ENCODE measurements at regions not wholly inside any gene's neighbourhood (a gene's known extent, or its start where the extent isn't known, plus 50 kb on each side); places are given as distances from the start of the nearest gene placed in this dataset.

DNA sequence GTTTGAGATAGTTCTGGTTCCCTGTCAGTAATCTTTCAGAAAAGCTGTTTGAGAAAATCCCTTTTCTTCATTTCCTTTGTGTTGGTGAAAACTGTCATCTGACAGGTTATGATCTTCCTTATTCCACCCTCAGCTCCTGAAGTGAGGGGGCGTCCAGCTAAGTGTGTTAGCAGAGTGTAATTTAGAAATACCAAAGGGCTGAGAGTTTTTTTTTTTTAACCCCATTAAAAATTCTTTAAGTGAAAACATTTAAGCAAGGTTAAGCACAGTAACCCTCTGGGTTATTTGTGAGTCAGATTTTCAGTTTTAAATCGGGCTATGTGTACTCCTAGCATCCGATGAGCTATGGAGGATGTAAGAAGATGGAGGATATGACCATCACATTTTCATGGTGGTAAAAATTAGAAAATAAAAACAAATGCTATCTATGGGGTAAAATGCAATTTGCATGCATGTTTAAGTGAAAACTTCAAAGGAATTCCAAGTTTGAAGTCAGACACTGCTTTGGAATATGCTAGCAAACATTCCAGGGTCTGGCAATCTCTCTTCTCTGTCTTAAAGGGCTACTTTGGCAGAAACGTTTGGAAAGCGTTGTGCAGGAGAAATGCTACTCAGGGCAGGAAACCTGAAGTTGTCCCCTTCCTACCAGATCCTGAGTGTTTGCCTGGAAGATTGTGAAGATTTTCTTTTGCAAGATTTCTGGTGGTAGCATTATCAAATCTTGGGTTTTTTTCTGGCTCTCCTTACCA is 197.0 kb upstream of the PRICKLE1 start:
- no peak for DNase-seq

DNA sequence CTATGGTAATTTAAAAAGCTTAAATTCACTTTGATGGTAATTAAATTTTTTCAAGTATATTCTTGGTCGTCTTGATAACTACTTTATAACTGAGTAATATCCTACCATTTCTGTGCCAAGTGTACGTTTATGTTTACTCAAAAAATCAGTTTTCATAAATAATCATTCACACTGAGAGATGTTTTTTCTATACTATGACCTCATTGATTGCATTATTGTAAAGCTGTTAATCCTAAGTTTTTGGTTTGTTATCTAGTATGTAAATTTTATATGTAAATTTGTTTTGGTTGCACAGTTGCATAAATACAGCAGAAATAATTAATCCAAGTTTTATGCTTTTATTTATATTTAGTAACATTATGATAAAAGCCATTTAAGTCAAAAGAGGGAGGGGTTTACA is 196.4 kb upstream of the PRICKLE1 start:
- DNase-seq = no peak

DNA sequence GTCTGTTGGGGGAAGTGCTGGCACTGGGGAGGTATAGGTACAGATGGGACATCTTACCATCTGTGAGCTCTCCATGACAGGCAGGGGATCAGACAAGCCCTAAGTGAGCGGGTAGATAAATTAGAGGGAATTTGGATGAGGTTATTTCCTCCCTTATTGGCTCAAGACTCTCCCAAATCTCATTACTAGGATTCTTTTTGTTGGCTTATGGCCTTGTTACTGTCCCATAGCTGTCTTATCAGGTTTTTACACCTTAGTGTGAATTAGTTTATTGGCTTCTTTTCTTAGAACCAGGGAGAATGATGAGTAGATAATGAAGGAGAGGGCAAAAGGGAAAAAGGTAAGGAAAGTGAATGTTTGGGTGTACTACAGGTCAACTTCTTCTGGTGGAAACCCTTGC is 191.1 kb upstream of the PRICKLE1 start:
- DNase-seq = no peak

DNA sequence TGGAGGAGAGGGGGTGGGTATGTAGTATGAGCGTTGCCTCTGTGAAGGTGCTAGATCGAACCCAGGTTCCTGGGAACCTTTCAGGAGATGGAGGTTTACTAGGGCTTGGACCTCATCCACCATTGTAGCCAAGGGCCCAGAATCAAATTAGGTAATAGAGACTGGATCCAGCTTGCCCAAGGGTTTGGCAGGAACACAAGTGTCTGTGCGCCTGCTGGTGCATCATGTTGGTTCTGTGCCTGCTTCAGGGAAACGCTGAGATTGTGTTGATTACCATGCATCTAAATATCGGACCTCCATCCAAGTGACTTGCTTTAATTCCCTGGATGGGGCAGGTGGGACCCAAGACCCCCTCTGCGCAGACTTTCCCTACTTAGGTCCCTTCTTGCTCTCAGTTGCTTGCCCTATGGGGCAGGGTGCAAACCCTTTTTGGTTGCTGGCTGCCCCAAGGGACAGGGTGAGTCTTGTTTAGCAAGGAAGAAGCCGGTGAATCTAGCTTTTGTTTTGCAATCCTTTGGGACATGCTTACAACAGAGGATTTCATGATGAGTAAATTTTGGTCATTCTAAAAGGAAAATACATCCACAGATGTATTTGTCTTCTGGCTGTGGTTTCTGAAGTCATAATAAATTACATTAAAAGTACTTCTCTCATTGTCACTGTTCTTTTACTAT is 189.8 kb upstream of the PRICKLE1 start:
- no peak for DNase-seq

DNA sequence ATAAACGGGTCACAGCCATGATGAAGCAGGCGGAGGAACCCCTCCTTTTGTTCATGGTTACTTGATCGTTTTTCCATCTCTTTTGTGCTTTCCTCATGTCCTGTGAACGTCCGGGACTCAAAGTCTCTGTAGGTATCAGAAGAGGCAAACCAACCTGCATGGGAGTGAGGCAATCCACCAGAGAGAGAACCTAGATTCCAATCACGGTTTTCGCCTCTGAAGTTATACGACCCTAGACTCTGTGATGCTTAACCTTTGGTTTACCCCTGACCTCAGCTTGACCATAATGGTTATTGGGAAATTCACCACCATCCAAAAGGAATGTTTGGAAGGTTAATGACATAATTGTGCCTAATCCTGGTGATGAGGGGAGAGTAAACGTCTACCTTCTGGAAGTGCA is 186.8 kb upstream of the PRICKLE1 start:
- no peak for DNase-seq

DNA sequence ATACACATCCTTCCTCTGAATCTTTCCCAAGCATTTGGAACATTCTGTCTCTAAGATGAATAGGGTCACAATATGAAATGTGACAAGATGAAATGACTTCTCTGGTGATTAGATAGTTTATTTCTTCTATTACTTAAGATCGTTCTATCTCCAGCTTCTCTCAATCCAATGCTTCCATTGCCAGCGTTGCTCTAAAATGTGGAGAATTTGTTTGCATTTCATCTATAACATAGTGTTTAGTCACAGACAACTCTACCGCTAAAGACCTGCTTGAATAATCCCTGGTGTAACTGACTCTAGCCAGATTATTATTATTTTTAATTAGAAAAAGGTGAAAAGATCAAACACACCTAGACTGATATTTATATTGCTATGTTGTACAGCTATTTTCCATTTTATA is 184.7 kb upstream of the PRICKLE1 start:
- no peak for DNase-seq

DNA sequence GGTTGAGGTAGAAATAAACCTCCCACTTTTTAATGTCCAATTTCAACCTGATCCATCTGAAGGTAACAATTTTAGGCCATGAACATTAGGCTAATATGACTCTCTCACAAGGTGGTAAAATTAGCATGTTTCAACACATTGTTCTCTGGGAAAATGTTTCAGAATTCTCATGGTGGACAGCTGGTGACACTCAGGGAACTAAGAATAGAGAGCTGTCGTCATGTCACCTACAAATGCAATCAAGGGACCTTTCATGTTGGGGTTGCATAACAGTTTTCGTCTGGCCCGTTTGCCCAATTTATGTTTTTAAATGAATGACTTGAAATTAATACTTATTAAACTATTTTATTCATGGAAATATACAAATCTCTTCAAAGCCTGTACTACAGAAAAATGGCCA is 180.7 kb upstream of the PRICKLE1 start:
- no peak for DNase-seq

DNA sequence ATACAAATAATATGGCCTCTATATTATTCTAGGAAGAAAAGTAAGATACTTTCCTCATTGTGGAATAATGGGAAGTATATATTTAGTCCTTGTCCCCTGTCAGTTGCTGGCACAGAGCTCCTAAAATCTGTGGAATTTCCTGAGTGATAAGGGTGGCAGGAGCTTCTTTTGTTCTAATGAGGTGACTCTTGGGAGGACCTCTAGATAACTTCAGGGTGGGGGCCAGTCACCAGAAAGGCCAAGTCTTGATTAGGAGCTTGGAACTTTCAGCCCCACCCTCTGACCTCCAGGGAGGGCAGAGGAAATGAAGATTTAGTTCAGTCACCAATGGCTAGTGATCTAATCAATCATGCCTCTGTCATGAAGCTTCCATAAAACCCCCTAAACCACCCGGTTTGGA is 179.9 kb upstream of the PRICKLE1 start:
- DNase-seq = no peak

DNA sequence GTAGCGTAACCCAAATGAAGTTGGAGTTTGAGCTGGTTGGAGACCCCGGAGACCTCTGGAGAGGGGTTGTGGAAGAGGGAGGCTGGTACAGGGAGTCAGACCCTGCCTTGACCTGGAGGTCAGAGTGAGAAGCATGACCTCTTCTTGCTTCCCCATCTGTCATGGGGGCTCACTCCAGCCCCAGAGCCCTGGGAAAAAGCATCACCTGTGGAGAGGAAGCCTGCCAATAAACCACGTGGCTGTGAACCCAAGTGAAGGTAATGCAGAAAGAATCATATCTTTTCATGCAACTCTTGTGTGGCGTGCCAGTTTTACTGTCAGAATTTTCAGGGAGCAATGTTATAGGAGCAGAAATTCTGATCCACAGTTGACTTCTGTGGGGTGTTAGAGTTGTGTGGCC is 178.5 kb upstream of the PRICKLE1 start:
- no peak for DNase-seq

DNA sequence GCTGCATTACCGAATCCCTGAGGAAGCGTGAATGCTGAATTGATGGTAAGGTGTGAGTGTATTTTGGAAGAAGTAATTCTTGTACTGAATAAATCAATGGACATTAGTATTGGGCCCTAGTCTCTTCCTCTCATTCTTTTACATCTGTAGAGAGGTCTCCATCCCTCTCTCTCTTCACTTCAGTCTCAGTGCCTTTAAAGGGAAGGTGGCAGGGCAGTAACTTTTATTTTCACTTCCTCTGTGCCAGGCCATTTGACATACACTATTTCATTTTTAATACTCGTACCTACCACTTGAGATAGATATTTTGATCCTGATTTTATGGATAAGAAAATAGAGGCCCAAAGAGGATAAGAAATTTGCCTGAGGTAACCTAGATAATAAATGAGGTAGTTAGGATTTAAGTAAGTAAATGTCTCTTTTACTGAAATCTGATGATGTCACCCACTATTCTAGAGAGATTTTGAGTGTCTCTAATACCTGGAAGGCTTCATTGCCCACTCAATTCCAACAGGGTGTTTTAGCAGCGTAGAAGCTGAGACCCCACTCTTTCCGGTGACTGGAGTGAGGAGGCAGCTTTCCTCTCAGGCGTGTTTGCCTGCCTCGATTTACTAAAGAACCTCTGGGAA is 177.9 kb upstream of the PRICKLE1 start:
- DNase-seq = no peak

DNA sequence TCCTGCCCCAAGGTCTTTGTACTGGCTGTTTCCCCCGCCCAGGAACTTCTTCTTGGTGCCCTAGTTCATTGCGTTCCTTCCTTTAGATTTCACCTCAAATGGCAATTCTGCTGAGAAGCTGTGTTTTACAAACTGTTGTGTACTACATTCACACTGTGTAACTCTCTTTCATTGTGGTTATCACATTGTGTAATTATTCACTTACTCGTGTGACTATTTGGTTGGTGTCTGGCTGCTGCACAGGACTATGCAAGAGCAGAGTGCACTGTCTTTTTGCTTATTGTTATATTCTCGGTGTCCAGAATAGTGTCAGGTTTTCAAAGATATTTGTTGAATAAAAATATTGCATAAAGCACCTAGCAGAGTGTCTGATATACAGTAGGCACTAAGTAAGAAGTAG is 177.2 kb upstream of the PRICKLE1 start:
- no peak for DNase-seq

DNA sequence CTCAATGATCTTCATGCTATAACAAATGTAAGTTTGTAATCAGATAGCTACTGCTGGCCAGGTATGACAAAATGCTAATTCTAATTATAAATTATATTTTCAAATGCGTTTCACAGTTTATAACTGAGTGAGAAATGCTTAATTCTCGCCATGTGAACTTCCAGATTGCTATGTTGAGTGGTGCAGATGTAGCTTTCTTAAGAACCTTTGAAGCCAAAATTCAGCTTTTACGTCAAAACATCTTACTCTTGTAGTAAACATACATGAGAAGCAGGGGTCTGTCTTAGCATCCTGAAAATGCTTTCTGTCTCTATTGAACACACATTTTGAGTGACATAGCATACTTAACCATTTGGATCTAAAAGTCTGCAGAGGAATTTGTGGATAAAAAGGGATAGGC is 176.5 kb upstream of the PRICKLE1 start:
- no peak for DNase-seq

DNA sequence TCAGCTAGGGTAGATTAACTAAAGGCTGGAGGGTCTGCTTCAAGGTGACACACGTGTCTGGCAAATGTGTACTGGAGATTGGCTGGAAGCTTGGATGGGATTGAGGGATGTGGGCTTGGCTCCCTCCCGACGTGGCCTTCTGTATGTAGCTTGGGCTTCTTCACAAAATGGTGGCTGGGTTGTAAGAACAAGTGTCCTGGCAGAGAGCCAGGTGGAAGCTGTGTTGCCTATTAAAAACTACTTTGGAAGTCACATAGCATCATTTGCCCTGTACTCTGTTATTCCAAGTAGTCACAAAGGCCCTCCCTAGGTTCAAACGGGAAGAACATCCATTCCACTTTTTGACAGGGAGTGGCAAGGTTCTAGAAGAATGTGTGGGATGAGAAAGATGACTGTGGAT is 174.1 kb upstream of the PRICKLE1 start:
- no peak for DNase-seq

DNA sequence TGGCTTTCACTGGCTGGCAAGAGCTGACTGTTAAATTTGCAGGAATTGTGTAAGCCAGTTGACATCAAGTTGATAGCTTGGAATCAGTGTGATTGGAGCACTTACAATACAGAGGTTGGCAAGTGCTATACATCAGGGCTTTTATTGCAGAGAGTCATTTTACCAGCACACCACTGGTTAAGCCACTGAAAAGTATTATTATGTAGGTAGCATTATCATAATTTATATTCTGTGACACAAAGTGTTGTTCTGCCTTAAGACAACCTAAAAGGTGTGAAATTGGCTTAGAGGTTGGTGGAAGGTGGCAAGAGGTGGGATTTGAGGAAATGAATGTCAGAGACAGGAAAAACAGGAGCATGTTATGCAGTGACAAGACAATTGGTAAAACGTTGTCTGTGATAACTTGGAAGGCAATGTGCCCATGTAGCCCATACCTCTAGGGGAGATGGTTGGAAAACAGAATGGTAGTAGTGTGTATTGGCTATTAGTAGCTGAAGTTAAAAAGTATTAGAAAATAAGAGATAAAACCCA is 172.9 kb upstream of the PRICKLE1 start:
- DNase-seq = no peak

DNA sequence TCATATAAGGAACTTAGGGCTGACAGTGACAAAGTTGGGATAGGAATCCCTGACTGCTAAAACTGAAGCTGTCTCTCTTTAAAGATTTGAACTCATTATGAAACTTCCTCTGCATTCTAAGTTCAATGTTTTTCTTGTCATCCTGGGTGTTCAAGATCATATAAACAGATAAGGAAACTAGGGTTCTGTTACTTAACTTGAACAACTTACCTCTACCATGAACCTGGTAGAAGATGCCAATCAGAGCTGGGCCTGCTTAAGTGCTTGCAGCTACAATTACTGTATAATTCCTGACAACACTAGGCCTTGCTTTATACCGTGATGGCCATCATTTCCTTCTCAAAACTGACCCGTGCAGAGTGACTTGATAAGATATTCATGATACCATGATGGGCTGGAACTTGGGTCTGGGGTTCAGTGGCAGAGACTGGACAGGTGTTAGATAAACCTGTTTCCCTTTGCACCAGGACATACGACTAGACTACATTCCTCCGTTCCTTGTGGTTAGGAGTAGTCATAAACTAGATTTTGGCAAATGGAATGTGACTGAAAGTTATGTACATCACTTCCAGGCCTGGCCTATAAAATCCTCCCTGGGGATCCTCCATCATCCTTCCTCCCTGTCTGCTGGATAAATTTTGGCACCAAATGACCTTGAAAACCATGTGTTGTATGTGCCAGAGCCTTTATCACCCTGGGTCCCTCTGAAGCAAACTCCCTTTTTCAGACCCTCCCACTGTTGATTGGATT is 172.2 kb upstream of the PRICKLE1 start:
- DNase-seq = no peak

DNA sequence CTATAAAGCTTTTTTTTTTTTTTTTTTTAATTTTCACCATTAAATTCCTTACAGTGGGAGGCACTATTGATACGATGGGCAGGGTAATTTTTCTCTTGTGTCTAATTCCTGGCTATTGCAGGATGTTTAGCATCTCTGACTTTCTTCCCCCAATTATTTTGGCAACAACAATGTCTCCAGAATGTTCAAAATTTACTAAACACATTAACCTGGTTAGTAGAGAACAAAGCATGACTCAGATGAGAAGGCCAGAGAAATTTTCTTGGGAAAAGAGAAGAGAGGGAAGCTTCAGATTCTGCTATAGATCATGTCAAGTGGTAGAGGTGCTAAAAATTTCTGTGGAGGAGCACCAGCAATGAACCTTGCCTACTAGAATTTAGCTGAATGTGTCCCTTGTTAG is 171.5 kb upstream of the PRICKLE1 start:
- DNase-seq = no peak

DNA sequence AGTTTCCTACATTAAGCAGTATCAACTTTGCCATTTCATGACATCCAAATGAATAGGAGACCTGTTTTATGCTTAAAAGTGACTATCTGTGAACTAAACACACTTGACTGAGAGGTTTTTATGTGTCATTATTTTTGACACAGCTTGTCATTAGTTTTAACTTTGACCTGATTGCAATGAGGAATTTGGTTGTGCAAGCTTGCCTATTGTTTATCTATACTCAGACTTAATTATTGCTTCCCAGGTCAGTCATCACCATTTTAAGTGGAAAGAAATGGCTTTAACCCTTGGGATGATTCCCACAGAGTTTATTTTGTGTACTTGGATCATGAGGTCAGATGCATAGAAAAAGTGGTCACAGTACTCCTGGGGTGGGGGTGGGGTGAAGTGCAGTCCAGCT is 171.0 kb upstream of the PRICKLE1 start:
- DNase-seq = no peak

DNA sequence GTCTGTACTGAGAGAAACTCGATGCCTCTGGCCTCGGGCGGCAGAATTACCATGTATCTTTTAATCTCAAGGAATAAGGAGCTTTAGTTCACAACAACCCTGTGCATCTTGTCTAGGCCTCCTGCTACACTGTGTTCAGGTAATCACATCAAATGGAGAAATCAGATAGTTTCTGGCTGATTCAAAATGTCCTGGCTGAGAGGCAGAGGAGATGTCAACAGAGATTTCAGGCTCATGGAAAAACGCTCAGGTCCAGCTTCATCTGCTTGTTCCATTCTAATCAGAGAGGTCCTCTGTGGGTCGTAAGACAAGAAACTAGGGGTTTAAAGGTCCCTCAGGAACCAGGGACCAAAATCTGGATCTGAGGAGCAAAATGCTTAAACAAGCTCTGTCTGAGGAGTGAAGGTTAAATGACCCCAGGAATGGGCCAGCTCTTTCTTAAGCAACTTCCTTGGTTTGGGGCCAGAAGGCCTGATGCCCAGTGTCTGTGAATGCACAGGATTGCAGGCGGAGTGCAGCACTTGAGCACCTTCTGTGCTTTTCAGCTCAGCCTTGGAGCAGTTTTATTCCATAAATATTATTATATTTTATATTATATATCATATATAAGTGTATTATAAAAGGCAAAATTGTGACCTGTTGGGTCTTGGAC is 170.2 kb upstream of the PRICKLE1 start:
- no peak for DNase-seq

DNA sequence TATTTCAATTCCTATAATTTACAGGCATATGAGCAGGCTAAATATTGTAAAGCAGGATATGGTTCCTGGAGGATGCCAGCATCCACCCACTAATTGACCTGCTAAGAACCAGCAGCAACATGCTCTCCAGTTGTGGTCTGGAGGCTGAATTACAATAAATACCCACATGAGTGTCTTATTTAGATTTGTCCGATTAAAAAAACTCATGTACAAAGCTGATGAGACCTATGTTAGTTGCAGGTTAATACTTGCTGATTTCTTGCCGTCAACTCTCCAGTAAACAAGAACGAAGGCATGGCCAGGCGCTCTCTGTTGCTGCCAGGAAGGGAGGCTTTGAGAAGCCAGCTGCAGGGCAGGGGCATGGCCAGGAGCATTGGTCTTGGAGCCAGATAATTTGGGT is 169.3 kb upstream of the PRICKLE1 start:
- DNase-seq = no peak

DNA sequence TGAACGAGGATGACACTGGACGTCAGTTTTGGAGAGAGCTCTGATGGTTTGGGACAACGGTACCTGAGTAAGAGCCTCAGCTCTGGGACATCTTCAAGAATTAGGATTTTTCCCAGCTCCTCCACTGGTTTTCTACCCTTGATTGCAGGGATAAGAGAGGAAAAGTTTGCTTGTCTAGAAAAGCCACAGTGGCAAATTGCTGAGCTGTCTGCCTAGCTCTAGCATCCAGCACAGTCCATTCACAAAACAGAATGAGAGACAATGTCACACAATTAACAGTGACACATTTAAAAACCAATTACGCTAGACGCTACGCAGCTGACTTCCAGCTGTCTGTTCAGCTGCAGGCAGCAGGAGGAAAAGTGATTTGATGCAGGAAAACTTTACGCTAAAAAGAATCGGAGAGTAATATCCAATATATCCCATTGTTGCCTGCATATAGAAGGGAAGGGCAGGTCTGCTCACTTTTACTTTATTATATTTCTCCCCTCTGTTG is 168.1 kb upstream of the PRICKLE1 start:
- DNase-seq = no peak

DNA sequence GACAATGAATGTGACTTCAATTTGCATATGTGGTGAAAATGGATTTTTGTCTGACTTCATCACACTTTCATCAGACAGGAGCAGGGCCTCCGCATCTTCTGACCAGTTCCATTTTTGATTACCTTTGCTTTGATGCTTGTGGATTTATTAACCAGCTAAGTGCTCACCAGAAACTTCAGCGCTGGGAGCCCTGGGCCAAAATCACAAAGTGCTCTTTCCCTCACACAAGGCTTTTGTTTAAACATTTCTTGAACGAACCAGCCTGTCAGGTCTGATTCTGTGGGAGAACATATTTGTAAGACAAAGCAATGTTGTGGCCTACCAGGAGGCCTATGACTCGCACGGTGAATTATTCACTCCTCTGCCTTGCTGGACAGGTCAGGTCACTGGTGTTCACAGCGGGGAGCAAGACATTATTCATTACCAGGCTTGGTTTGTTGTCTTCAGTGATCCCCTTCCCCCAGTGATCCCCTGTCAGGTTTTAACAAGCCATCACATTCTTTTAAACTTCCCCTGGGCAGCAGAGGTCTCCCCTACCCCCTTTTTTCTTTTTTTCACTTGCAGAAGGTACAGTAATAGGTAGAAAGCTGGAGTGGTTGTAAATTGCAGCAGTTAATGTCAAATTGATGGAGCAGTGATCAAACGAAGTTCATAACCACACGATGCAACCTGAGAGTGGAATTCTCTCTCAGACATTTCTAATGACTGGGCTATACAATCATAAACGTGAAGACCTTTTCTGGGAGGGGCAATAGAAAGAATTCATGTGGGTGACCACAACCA is 167.5 kb upstream of the PRICKLE1 start:
- no peak for DNase-seq

DNA sequence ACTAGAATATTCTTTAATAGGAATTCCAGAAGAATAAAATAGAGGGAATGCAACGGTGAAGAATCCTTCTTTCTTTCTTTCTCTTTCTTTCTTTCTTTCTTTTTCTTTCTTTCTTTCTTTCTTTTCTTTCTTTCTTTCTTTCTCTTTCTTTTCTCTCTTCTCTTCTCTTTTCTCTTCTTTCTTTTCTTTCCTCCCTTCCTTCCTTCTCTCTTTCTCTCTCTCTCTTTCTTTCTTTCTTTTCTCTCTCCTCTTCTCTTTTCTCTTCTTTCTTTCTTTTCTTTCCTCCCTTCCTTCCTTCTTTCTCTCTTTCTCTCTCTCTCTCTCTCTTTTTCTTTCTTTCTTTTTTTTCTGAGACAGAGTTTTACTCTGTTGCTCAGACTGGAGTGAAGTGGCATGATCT is 160.8 kb upstream of the PRICKLE1 start:
- no peak for DNase-seq
